Breast epithelium (tissue), 4 donors: ENCODE measurements at regions not wholly inside any gene's neighbourhood (a gene's known extent, or its start where the extent isn't known, plus 50 kb on each side); places are given as distances from the start of the nearest gene placed in this dataset.

Experiments
- DNase-seq, 2 donors: peaks; one replicate each; pipeline ENCODE4 v3.0.0-alpha.2; 2019; ENCODE audit warnings: low spot score in 2 of 2
- H3K27ac ChIP-seq, 2 donors: fragments of 200-600 bp; sonication (generic) in 1 of 2; one replicate each; pipeline ENCODE4 v1.5.1; 2016 to 2019; ENCODE audit warnings: mild to moderate bottlenecking in 1 of 2
- H3K27me3 ChIP-seq, 2 donors: fragments of 200-600 bp; sonication (generic) in 1 of 2; one replicate each; pipeline versions ENCODE4 v1.5.1 to v1.6.0; 2017 to 2019; ENCODE audit warnings: control low read depth in 1 of 2, mild to moderate bottlenecking in 1 of 2
- H3K36me3 ChIP-seq: fragments of 200-600 bp; one replicate; pipeline ENCODE4 v1.5.1; 2019
- H3K4me1 ChIP-seq, 2 donors: fragments of 200-600 bp; sonication (generic); one replicate each; pipeline ENCODE4 v1.5.1; 2016 to 2019; ENCODE audit warnings: control low read depth in 1 of 2
- H3K4me3 ChIP-seq, 3 donors: fragments of 200-600 bp; sonication (generic); 1 replicate in 2 of 3; 2 replicates in 1 of 3; pipeline ENCODE4 v1.5.1; 2016 to 2019; ENCODE audit warnings: mild to moderate bottlenecking in 3 of 3, moderate library complexity in 2 of 3
- H3K9me3 ChIP-seq, 2 donors: fragments of 200-600 bp; sonication (generic) in 1 of 2; one replicate each; pipeline ENCODE4 v1.5.1; 2016 to 2019; ENCODE audit warnings: control low read depth in 1 of 2
- POLR2A ChIP-seq: fragments of 450-650 bp; IDR thresholded peaks from one replicate; pipeline ENCODE4 v1.6.1; 2016; ENCODE audit warnings: antibody characterized with exemption, mild to moderate bottlenecking, moderate library complexity
- POLR2AphosphoS5 ChIP-seq, 3 donors: sonication (generic); formaldehyde crosslinking; IDR thresholded peaks; one replicate each; pipeline ENCODE4 v1.6.1; 2017; ENCODE audit warnings: antibody characterized with exemption in 3 of 3
- intact Hi-C: fragments of 100-400 bp; cut with DNase I; formaldehyde crosslinking; loops from one replicate; pipeline ENCODE4 v1.15.1; 2023; ENCODE audit warnings: low total_unique reads
- TF ChIP-seq, protein P1 (sequence below), 3 donors: fragments of 450-650 bp; IDR thresholded peaks; one replicate each; pipeline ENCODE4 v1.5.1; 2016 to 2017; ENCODE audit warnings: antibody characterized with exemption in 3 of 3, mild to moderate bottlenecking in 3 of 3, moderate library complexity in 3 of 3

- intact Hi-C loops, result no loop called here
- no peak overlapping the region for H3K4me3 ChIP-seq
Measured at GRCh38 chr3:30181178-30181465, 425.3 kb upstream of the TGFBR2 start.

GRCh38 chr3:30181581-30181980 lies 424.8 kb upstream of the TGFBR2 start:
- Histone ChIP-seq H3K36me3 (no peaks in the 10 kb centered on the region), H3K9me3 (no peaks in the 10 kb centered on the region), H3K27me3 (no peaks in the 10 kb centered on the region), H3K4me1 (no peaks in the 10 kb centered on the region), H3K27ac (no peak overlapping the region), H3K4me3 (no peak overlapping the region)
- intact Hi-C loops, result no loop called here
- TF ChIP-seq POLR2AphosphoS5 (IDR thresholded peaks at IDR 0.05) (no peak), POLR2A (no peak)
- TF ChIP-seq, protein P1, sequence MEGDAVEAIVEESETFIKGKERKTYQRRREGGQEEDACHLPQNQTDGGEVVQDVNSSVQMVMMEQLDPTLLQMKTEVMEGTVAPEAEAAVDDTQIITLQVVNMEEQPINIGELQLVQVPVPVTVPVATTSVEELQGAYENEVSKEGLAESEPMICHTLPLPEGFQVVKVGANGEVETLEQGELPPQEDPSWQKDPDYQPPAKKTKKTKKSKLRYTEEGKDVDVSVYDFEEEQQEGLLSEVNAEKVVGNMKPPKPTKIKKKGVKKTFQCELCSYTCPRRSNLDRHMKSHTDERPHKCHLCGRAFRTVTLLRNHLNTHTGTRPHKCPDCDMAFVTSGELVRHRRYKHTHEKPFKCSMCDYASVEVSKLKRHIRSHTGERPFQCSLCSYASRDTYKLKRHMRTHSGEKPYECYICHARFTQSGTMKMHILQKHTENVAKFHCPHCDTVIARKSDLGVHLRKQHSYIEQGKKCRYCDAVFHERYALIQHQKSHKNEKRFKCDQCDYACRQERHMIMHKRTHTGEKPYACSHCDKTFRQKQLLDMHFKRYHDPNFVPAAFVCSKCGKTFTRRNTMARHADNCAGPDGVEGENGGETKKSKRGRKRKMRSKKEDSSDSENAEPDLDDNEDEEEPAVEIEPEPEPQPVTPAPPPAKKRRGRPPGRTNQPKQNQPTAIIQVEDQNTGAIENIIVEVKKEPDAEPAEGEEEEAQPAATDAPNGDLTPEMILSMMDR (IDR thresholded peaks at IDR 0.05), result no peak
- DNase-seq, result no peak

More at GRCh38 chr3:30181178-30181465, 425.3 kb upstream of the TGFBR2 start:
- no peaks in the 10 kb centered on the region for H3K9me3 ChIP-seq
- no peak overlapping the region for H3K27ac ChIP-seq
- no peak for DNase-seq
- TF ChIP-seq POLR2AphosphoS5 (IDR thresholded peaks at IDR 0.05), result no peak
- no peaks in the 10 kb centered on the region for H3K27me3 ChIP-seq
- H3K4me1 ChIP-seq, result no peaks in the 10 kb centered on the region
- H3K36me3 ChIP-seq, result no peaks in the 10 kb centered on the region

GRCh38 chr3:30183421-30183820 lies 423.0 kb upstream of the TGFBR2 start:
- TF ChIP-seq, protein P1 (IDR thresholded peaks at IDR 0.05), result no peak
- TF ChIP-seq POLR2AphosphoS5 (IDR thresholded peaks at IDR 0.05), result no peak
- no peak for TF ChIP-seq POLR2A
- Histone ChIP-seq H3K4me1 (no peaks in the 10 kb centered on the region), H3K36me3 (no peaks in the 10 kb centered on the region), H3K9me3 (no peaks in the 10 kb centered on the region), H3K27me3 (no peaks in the 10 kb centered on the region), H3K4me3 (no peak overlapping the region), H3K27ac (no peak overlapping the region)
- intact Hi-C loops, result no loop called here
- no peak for DNase-seq

- no peaks in the 10 kb centered on the region for H3K9me3 ChIP-seq
- H3K4me1 ChIP-seq, result no peaks in the 10 kb centered on the region
- no peak overlapping the region for H3K27ac ChIP-seq
- DNase-seq, result no peak
- H3K4me3 ChIP-seq, result no peak overlapping the region
- no peaks in the 10 kb centered on the region for H3K27me3 ChIP-seq
- H3K36me3 ChIP-seq, result no peaks in the 10 kb centered on the region
- TF ChIP-seq POLR2A, result no peak
- TF ChIP-seq POLR2AphosphoS5 (IDR thresholded peaks at IDR 0.05), result no peak
- TF ChIP-seq, protein P1 (IDR thresholded peaks at IDR 0.05), result no peak
- intact Hi-C loops, result no loop called here
Measured at GRCh38 chr3:30184091-30184810, 422.1 kb upstream of the TGFBR2 start.

- Histone ChIP-seq H3K27me3 (no peaks in the 10 kb centered on the region), H3K36me3 (no peaks in the 10 kb centered on the region), H3K27ac (no peak overlapping the region), H3K4me1 (no peaks in the 10 kb centered on the region), H3K9me3 (no peaks in the 10 kb centered on the region), H3K4me3 (no peak overlapping the region)
- TF ChIP-seq, protein P1 (IDR thresholded peaks at IDR 0.05), result no peak
- TF ChIP-seq POLR2AphosphoS5 (IDR thresholded peaks at IDR 0.05), result no peak
- no peak for TF ChIP-seq POLR2A
- intact Hi-C loops, result no loop called here
- DNase-seq, result no peak
Measured at GRCh38 chr3:30185872-30186271, 420.5 kb upstream of the TGFBR2 start.
